ENCODE measurements at regions not wholly inside any gene's neighbourhood (a gene's known extent, or its start where the extent isn't known, plus 50 kb on each side); places are given as distances from the start of the nearest gene placed in this dataset.

- Histone ChIP-seq H3K36me3 (ENCODE audit: insufficient read depth, low read length) (no peaks in the 10 kb centered on the region), H3K9me3 (ENCODE audit: low read length) (no peaks in the 10 kb centered on the region), H3K4me3 (ENCODE audit: low read length) (no peak overlapping the region), H3K4me1 (ENCODE audit: insufficient read depth, low read length) (peaks cover 5% of the 10 kb centered on the region), H3K27me3 (ENCODE audit: insufficient read depth, low read length) (no peaks in the 10 kb centered on the region), H2AFZ (ENCODE audit: low read depth, low read length) (no peak overlapping the region)
Measured at GRCh38 chr12:30012816-30013450, 229.2 kb upstream of the TMTC1 start.

- H3K36me3 ChIP-seq (ENCODE audit: insufficient read depth, low read length): no peaks in the 10 kb centered on the region
- H3K4me3 ChIP-seq (ENCODE audit: low read length): no peak overlapping the region
- H3K27me3 ChIP-seq (ENCODE audit: insufficient read depth, low read length): no peaks in the 10 kb centered on the region
- no peaks in the 10 kb centered on the region for H3K9me3 ChIP-seq (ENCODE audit: low read length)
- H2AFZ ChIP-seq (ENCODE audit: low read depth, low read length): no peak overlapping the region
- peaks cover 5% of the 10 kb centered on the region for H3K4me1 ChIP-seq (ENCODE audit: insufficient read depth, low read length)
Measured at GRCh38 chr12:30010071-30011052, 226.6 kb upstream of the TMTC1 start.

- Histone ChIP-seq H3K4me3 (ENCODE audit: low read length) (no peak overlapping the region), H2AFZ (ENCODE audit: low read depth, low read length) (no peak overlapping the region), H3K27me3 (ENCODE audit: insufficient read depth, low read length) (no peaks in the 10 kb centered on the region), H3K36me3 (ENCODE audit: insufficient read depth, low read length) (no peaks in the 10 kb centered on the region), H3K4me1 (ENCODE audit: insufficient read depth, low read length) (no peaks in the 10 kb centered on the region), H3K9me3 (ENCODE audit: low read length) (no peaks in the 10 kb centered on the region)
Measured at GRCh38 chr12:30006021-30006420, 222.3 kb upstream of the TMTC1 start.

- H2AFZ ChIP-seq (ENCODE audit: low read depth, low read length): no peak overlapping the region
- no peaks in the 10 kb centered on the region for H3K27me3 ChIP-seq (ENCODE audit: insufficient read depth, low read length)
- H3K9me3 ChIP-seq (ENCODE audit: low read length): no peaks in the 10 kb centered on the region
- no peaks in the 10 kb centered on the region for H3K4me1 ChIP-seq (ENCODE audit: insufficient read depth, low read length)
- no peak overlapping the region for H3K4me3 ChIP-seq (ENCODE audit: low read length)
- no peaks in the 10 kb centered on the region for H3K36me3 ChIP-seq (ENCODE audit: insufficient read depth, low read length)
Measured at GRCh38 chr12:30003321-30003720, 219.6 kb upstream of the TMTC1 start.

- Histone ChIP-seq H2AFZ (ENCODE audit: low read depth, low read length) (no peak overlapping the region), H3K4me1 (ENCODE audit: insufficient read depth, low read length) (no peaks in the 10 kb centered on the region), H3K27me3 (ENCODE audit: insufficient read depth, low read length) (no peaks in the 10 kb centered on the region), H3K36me3 (ENCODE audit: insufficient read depth, low read length) (no peaks in the 10 kb centered on the region), H3K4me3 (ENCODE audit: low read length) (no peak overlapping the region), H3K9me3 (ENCODE audit: low read length) (no peaks in the 10 kb centered on the region)
Measured at GRCh38 chr12:30002677-30003076, 218.9 kb upstream of the TMTC1 start.

GRCh38 chr12:30000401-30000800 is 216.7 kb upstream of the TMTC1 start:
- Histone ChIP-seq H3K4me3 (ENCODE audit: low read length) (no peak overlapping the region), H3K4me1 (ENCODE audit: insufficient read depth, low read length) (no peaks in the 10 kb centered on the region), H3K9me3 (ENCODE audit: low read length) (no peaks in the 10 kb centered on the region)

GRCh38 chr12:29996993-29997392 is 213.3 kb upstream of the TMTC1 start:
- no peak overlapping the region for H2AFZ ChIP-seq (ENCODE audit: low read depth, low read length)
- H3K4me1 ChIP-seq (ENCODE audit: insufficient read depth, low read length): no peaks in the 10 kb centered on the region
- H3K9me3 ChIP-seq (ENCODE audit: low read length): no peaks in the 10 kb centered on the region
- no peak overlapping the region for H3K4me3 ChIP-seq (ENCODE audit: low read length)
- H3K36me3 ChIP-seq (ENCODE audit: insufficient read depth, low read length): no peaks in the 10 kb centered on the region
- no peaks in the 10 kb centered on the region for H3K27me3 ChIP-seq (ENCODE audit: insufficient read depth, low read length)

More at GRCh38 chr12:30000401-30000800, 216.7 kb upstream of the TMTC1 start:
- H3K27me3 ChIP-seq (ENCODE audit: insufficient read depth, low read length): no peaks in the 10 kb centered on the region
- H3K36me3 ChIP-seq (ENCODE audit: insufficient read depth, low read length): no peaks in the 10 kb centered on the region
- H2AFZ ChIP-seq (ENCODE audit: low read depth, low read length): no peak overlapping the region

- no peaks in the 10 kb centered on the region for H3K9me3 ChIP-seq (ENCODE audit: low read length)
- H3K4me3 ChIP-seq (ENCODE audit: low read length): no peak overlapping the region
- no peak overlapping the region for H2AFZ ChIP-seq (ENCODE audit: low read depth, low read length)
- H3K36me3 ChIP-seq (ENCODE audit: insufficient read depth, low read length): no peaks in the 10 kb centered on the region
- H3K4me1 ChIP-seq (ENCODE audit: insufficient read depth, low read length): no peaks in the 10 kb centered on the region
- no peaks in the 10 kb centered on the region for H3K27me3 ChIP-seq (ENCODE audit: insufficient read depth, low read length)
Measured at GRCh38 chr12:29992366-29992765, 208.6 kb upstream of the TMTC1 start.

- Histone ChIP-seq H3K9me3 (ENCODE audit: low read length) (no peaks in the 10 kb centered on the region), H2AFZ (ENCODE audit: low read depth, low read length) (no peak overlapping the region), H3K4me1 (ENCODE audit: insufficient read depth, low read length) (no peaks in the 10 kb centered on the region), H3K27me3 (ENCODE audit: insufficient read depth, low read length) (no peaks in the 10 kb centered on the region), H3K4me3 (ENCODE audit: low read length) (no peak overlapping the region), H3K36me3 (ENCODE audit: insufficient read depth, low read length) (no peaks in the 10 kb centered on the region)
Measured at GRCh38 chr12:29991924-29992323, 208.2 kb upstream of the TMTC1 start.

GRCh38 chr12:29990971-29991370 is 207.2 kb upstream of the TMTC1 start:
- H2AFZ ChIP-seq (ENCODE audit: low read depth, low read length): no peak overlapping the region
- no peaks in the 10 kb centered on the region for H3K9me3 ChIP-seq (ENCODE audit: low read length)
- no peaks in the 10 kb centered on the region for H3K27me3 ChIP-seq (ENCODE audit: insufficient read depth, low read length)
- H3K36me3 ChIP-seq (ENCODE audit: insufficient read depth, low read length): no peaks in the 10 kb centered on the region
- H3K4me1 ChIP-seq (ENCODE audit: insufficient read depth, low read length): no peaks in the 10 kb centered on the region
- no peak overlapping the region for H3K4me3 ChIP-seq (ENCODE audit: low read length)

GRCh38 chr12:29983851-29984250 is 200.1 kb upstream of the TMTC1 start:
- Histone ChIP-seq H2AFZ (ENCODE audit: low read depth, low read length) (no peak overlapping the region), H3K36me3 (ENCODE audit: insufficient read depth, low read length) (no peaks in the 10 kb centered on the region), H3K27me3 (ENCODE audit: insufficient read depth, low read length) (no peaks in the 10 kb centered on the region), H3K4me1 (ENCODE audit: insufficient read depth, low read length) (no peaks in the 10 kb centered on the region), H3K4me3 (ENCODE audit: low read length) (no peak overlapping the region), H3K9me3 (ENCODE audit: low read length) (no peaks in the 10 kb centered on the region)

- Histone ChIP-seq H3K9me3 (ENCODE audit: low read length) (no peaks in the 10 kb centered on the region), H3K4me1 (ENCODE audit: insufficient read depth, low read length) (no peaks in the 10 kb centered on the region), H3K27me3 (ENCODE audit: insufficient read depth, low read length) (no peaks in the 10 kb centered on the region), H3K36me3 (ENCODE audit: insufficient read depth, low read length) (no peaks in the 10 kb centered on the region), H3K4me3 (ENCODE audit: low read length) (no peak overlapping the region), H2AFZ (ENCODE audit: low read depth, low read length) (no peak overlapping the region)
Measured at GRCh38 chr12:29980304-29980703, 196.6 kb upstream of the TMTC1 start.

- Histone ChIP-seq H3K36me3 (ENCODE audit: insufficient read depth, low read length) (no peaks in the 10 kb centered on the region), H3K9me3 (ENCODE audit: low read length) (no peaks in the 10 kb centered on the region), H3K4me1 (ENCODE audit: insufficient read depth, low read length) (peaks cover 18% of the 10 kb centered on the region), H3K4me3 (ENCODE audit: low read length) (no peak overlapping the region), H3K27me3 (ENCODE audit: insufficient read depth, low read length) (no peaks in the 10 kb centered on the region), H2AFZ (ENCODE audit: low read depth, low read length) (no peak overlapping the region)
Measured at GRCh38 chr12:29971446-29971845, 187.7 kb upstream of the TMTC1 start.
